ENCODE measurements at regions not wholly inside any gene's neighbourhood (a gene's known extent, or its start where the extent isn't known, plus 50 kb on each side); places are given as distances from the start of the nearest gene placed in this dataset.

- WGBS, 5 donors: 59 to 95% (median 77%) methylated on average over 2 of the region's 2 CpGs
- no peak for DNase-seq
- intact Hi-C loops (cut with DNase I; ENCODE audit: low total_unique reads): no loop called here
- no peaks in the 10 kb centered on the region for H3K36me3 ChIP-seq
- no peaks in the 10 kb centered on the region for H3K27me3 ChIP-seq (replicated peaks in 1 of 7)
- TF ChIP-seq, protein P1, sequence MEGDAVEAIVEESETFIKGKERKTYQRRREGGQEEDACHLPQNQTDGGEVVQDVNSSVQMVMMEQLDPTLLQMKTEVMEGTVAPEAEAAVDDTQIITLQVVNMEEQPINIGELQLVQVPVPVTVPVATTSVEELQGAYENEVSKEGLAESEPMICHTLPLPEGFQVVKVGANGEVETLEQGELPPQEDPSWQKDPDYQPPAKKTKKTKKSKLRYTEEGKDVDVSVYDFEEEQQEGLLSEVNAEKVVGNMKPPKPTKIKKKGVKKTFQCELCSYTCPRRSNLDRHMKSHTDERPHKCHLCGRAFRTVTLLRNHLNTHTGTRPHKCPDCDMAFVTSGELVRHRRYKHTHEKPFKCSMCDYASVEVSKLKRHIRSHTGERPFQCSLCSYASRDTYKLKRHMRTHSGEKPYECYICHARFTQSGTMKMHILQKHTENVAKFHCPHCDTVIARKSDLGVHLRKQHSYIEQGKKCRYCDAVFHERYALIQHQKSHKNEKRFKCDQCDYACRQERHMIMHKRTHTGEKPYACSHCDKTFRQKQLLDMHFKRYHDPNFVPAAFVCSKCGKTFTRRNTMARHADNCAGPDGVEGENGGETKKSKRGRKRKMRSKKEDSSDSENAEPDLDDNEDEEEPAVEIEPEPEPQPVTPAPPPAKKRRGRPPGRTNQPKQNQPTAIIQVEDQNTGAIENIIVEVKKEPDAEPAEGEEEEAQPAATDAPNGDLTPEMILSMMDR (IDR thresholded peaks at IDR 0.05 in 8 of 11, conservative IDR thresholded peaks at IDR 0.05 in 3 of 11): no peak
- no peak for TF ChIP-seq POLR2AphosphoS5 (IDR thresholded peaks at IDR 0.05)
- TF ChIP-seq POLR2A (IDR thresholded peaks at IDR 0.05): no peak
- no peak overlapping the region for H3K4me3 ChIP-seq
- H3K4me1 ChIP-seq: no peaks in the 10 kb centered on the region
- peaks cover 0 to 11% (median 0%) of the 10 kb centered on the region in 8 donors for H3K9me3 ChIP-seq
- no peak overlapping the region for H3K27ac ChIP-seq
Observed at GRCh38 chr5:41574391-41574790, 64.0 kb upstream of the PLCXD3 start.

All from spleen (tissue), 11 donors.